Right hindlimb (tissue), 1 donor: ENCODE measurements at regions not wholly inside any gene's neighbourhood (a gene's known extent, or its start where the extent isn't known, plus 50 kb on each side); places are given as distances from the start of the nearest gene placed in this dataset.

Experiments used
- DNase-seq: peaks from one replicate; pipeline ENCODE4 v3.0.0-alpha.2; 2018

- DNase-seq = no peak
These were observed 496.4 kb upstream of the CBLB start for GRCh38 chr3:106365061-106365691.

GRCh38 chr3:106366352-106366751 is 497.5 kb upstream of the CBLB start:
- DNase-seq = no peak

GRCh38 chr3:106367496-106367895 is 498.7 kb upstream of the CBLB start:
- DNase-seq = no peak

- no peak for DNase-seq
These were observed 502.6 kb upstream of the CBLB start for GRCh38 chr3:106371221-106371970.

- no peak for DNase-seq
These were observed 503.4 kb upstream of the CBLB start for GRCh38 chr3:106371971-106372805.

GRCh38 chr3:106372806-106373190 is 504.0 kb upstream of the CBLB start:
- no peak for DNase-seq

GRCh38 chr3:106376016-106376570 is 507.3 kb upstream of the CBLB start:
- DNase-seq = no peak

- no peak for DNase-seq
These were observed 510.5 kb upstream of the CBLB start for GRCh38 chr3:106379251-106379750.

GRCh38 chr3:106380232-106380631 is 511.4 kb upstream of the CBLB start:
- no peak for DNase-seq

- DNase-seq = no peak
These were observed 512.6 kb upstream of the CBLB start for GRCh38 chr3:106381286-106381938.

GRCh38 chr3:106381939-106382335 is 513.1 kb upstream of the CBLB start:
- no peak for DNase-seq

- DNase-seq = no peak
These were observed 517.2 kb upstream of the CBLB start for GRCh38 chr3:106386050-106386449.

- DNase-seq = no peak
These were observed 524.1 kb upstream of the CBLB start for GRCh38 chr3:106392915-106393314.

GRCh38 chr3:106397006-106397405 is 528.2 kb upstream of the CBLB start:
- no peak for DNase-seq

- DNase-seq = no peak
These were observed 530.2 kb upstream of the CBLB start for GRCh38 chr3:106398891-106399600.

GRCh38 chr3:106399761-106400160 is 530.9 kb upstream of the CBLB start:
- no peak for DNase-seq

GRCh38 chr3:106401666-106402490 is 533.1 kb upstream of the CBLB start:
- no peak for DNase-seq

- no peak for DNase-seq
These were observed 534.7 kb upstream of the CBLB start for GRCh38 chr3:106403371-106404145.

GRCh38 chr3:106413683-106414082 is 544.9 kb upstream of the CBLB start:
- no peak for DNase-seq

GRCh38 chr3:106420628-106421027 is 551.8 kb upstream of the CBLB start:
- no peak for DNase-seq
